Psoas muscle (tissue), 7 donors: ENCODE measurements at regions not wholly inside any gene's neighbourhood (a gene's known extent, or its start where the extent isn't known, plus 50 kb on each side); places are given as distances from the start of the nearest gene placed in this dataset.

Experiments
- ATAC-seq, 4 donors: fragments of 200-7000 bp; cut with Tn5 transposase; one replicate each; pipeline ENCODE4 v1.9.1; 2020; ENCODE audit warnings: moderate library complexity in 3 of 4, mild to moderate bottlenecking in 2 of 4
- DNase-seq, 2 donors: peaks; one replicate each; pipeline ENCODE4 v3.0.0-alpha.2; 2020
- H3K27ac ChIP-seq: fragments of 200-600 bp; one replicate; pipeline ENCODE4 v1.8.0; 2022
- H3K27me3 ChIP-seq, 3 donors: fragments of 200-600 bp in 1 of 3; one replicate each; pipeline versions ENCODE4 v1.6.1 to v1.8.0; 2013 to 2022; ENCODE audit warnings: low read length in 2 of 3, mild to moderate bottlenecking in 2 of 3, moderate library complexity in 1 of 3; ENCODE audit not compliant: insufficient read depth in 3 of 3
- H3K36me3 ChIP-seq, 2 donors: fragments of 200-600 bp in 1 of 2; one replicate each; pipeline versions ENCODE4 v1.6.1 to v1.8.0; 2013 to 2022; ENCODE audit warnings: low read depth in 1 of 2, mild to moderate bottlenecking in 1 of 2, moderate library complexity in 1 of 2; ENCODE audit not compliant: insufficient read depth in 1 of 2
- H3K4me1 ChIP-seq: fragments of 200-600 bp; one replicate; pipeline ENCODE4 v1.8.0; 2022
- H3K4me3 ChIP-seq: fragments of 200-600 bp; one replicate; pipeline ENCODE4 v1.8.0; 2022; ENCODE audit warnings: mild to moderate bottlenecking
- H3K9me3 ChIP-seq: fragments of 200-600 bp; one replicate; pipeline ENCODE4 v1.8.0; 2022
- WGBS, 3 donors: extraction: QIAGEN DNeasy Blood & Tissue Kit; methylation state at CpG; one replicate each; pipeline versions ENCODE4 v1.1.6 to v1.1.7; 2013; 5-methylcytosine and 5-hydroxymethylcytosine counted together
- intact Hi-C, 2 donors: fragments of 100-400 bp; cut with DNase I; formaldehyde crosslinking; loops; one replicate each; pipeline versions ENCODE4 v1.11.0 to v1.14.2; 2022
- TF ChIP-seq, protein P1 (sequence below): fragments of 200-600 bp; IDR thresholded peaks from one replicate; pipeline ENCODE4 v1.8.0; 2022; ENCODE audit warnings: antibody characterized with exemption
- donor health status: healthy with polysubstance abuse.
- donor health status: DM: no; HTN: no; CAD: no; lungs with moderate emphysema.
- donor health status: Bipolar disorder and iron deficiency.
- donor health status: healthy.
- donor health status: DM: yes; HTN: yes; CAD: no.
- donor health status: DM: no; HTN: no; CAD: no.
- donor health status: DM: yes; HTN: yes; CAD: no.

DNA sequence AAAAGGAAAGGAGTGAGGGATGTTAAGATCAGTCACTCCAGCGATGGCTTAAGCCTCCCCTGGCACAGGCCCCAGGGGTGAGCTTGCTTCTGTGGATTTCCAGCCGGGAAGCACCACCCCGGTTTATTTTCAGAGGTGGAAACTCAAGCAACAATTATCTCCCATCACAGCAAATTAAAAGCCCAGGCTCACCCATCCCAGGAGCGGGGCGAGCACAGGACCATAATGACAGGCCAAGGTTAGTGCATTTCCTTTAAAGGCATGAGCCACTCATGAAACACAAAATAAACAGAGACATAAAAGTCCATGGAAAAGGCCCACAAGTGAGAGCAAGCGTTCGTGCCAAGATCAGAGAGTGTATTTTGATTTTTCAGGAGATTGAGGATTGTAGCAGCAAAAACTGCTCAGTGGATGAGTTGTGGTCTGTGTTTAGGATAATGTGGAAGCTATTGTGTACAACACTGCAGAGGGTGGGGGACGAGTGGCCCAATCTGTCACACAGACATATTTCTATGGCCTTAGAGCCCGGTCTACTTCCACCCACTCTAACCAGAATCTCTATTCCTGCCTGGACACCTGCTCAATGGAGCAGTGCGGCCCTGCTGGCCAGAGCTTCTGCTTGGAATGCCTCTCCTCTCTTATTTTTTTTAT lies 111.4 kb upstream of the CDC42EP3 start:
- TF ChIP-seq, protein P1, sequence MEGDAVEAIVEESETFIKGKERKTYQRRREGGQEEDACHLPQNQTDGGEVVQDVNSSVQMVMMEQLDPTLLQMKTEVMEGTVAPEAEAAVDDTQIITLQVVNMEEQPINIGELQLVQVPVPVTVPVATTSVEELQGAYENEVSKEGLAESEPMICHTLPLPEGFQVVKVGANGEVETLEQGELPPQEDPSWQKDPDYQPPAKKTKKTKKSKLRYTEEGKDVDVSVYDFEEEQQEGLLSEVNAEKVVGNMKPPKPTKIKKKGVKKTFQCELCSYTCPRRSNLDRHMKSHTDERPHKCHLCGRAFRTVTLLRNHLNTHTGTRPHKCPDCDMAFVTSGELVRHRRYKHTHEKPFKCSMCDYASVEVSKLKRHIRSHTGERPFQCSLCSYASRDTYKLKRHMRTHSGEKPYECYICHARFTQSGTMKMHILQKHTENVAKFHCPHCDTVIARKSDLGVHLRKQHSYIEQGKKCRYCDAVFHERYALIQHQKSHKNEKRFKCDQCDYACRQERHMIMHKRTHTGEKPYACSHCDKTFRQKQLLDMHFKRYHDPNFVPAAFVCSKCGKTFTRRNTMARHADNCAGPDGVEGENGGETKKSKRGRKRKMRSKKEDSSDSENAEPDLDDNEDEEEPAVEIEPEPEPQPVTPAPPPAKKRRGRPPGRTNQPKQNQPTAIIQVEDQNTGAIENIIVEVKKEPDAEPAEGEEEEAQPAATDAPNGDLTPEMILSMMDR, result no peak
- Histone ChIP-seq H3K9me3 (peaks cover 1% of the 10 kb centered on the region), H3K4me1 (peaks cover 30% of the 10 kb centered on the region), H3K27me3 (no peaks in the 10 kb centered on the region), H3K4me3 (no peak overlapping the region), H3K36me3 (no peaks in the 10 kb centered on the region), H3K27ac (peak overlapping the region; percentile 73)
- 50 to 73% (median 55%) methylated on average over 10 of the region's 10 CpGs for WGBS, 3 donors
- peak in 2 of 4 donors; percentile 34 to 46 for ATAC-seq
- no peak for DNase-seq
- intact Hi-C loops, result no loop called here

DNA sequence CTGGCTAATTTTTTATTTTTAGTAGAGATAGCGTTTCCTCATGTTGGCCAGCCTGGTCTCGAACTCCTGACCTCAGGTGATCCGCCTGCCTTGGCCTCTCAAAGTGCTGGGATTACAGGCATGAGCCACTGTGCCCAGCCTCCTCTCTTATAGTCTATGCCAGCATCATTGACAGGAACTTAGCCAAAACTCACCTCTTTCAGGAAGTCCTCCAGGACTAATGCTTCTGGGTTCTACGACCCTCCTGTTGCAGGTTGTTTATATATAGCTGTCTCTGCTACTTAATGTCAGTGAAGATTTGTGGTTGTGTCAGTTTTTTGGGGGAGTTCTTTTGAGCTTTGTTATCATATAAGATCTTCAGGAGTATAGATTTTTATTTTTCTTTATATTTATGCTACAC lies 112.1 kb upstream of the CDC42EP3 start:
- TF ChIP-seq, protein P1, result no peak
- intact Hi-C loops, result no loop called here
- H3K4me1 ChIP-seq, result peaks cover 30% of the 10 kb centered on the region

DNA sequence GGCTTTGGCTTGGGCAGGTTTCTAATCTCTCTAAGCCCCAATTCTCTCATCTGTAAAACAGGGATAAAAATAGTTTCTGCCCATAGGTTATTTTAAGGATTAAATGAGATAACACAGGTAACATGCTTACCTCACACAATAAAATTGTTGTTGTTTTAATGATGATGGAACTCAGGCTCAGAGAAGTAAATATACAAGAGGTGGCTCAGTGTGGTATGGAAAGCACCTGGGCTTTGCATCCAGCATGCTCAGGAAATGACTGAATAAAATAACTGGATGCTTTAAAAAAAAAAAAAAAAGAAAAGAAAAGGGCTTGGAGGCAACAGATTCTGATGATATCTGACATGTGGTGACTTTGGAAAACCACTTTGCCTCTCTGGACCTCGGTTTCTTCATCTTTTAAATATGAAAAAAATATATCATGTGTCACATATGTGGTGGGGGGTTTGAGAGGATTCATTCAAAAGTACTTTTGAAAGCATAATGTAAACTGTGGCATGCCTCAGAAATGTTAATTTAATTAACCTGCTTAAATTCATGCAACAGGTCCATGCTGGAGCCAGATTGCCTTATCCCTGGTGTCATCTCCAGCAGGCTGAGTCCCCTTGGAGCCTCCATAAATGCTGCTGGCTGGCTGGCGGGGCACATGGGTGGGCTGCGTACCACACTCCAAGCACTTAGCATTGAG lies 112.8 kb upstream of the CDC42EP3 start:
- 88 to 92% (median 90%) methylated on average over 3 of the region's 3 CpGs for WGBS, 3 donors
- peaks cover 30% of the 10 kb centered on the region for H3K4me1 ChIP-seq
- TF ChIP-seq, protein P1, result no peak
- no peaks in the 10 kb centered on the region for H3K36me3 ChIP-seq
- H3K27me3 ChIP-seq, result no peaks in the 10 kb centered on the region
- intact Hi-C loops, result no loop called here
- ATAC-seq, result no peak
- no peak for DNase-seq
- no peak overlapping the region for H3K27ac ChIP-seq
- H3K9me3 ChIP-seq, result peaks cover 13% of the 10 kb centered on the region
- H3K4me3 ChIP-seq, result no peak overlapping the region

More for the DNA sequence above, 112.1 kb upstream of the CDC42EP3 start:
- 57 to 71% (median 62%) methylated on average over 4 of the region's 4 CpGs for WGBS, 3 donors
- DNase-seq (no peak), ATAC-seq (no peak)
- Histone ChIP-seq H3K36me3 (no peaks in the 10 kb centered on the region), H3K9me3 (peaks cover 8% of the 10 kb centered on the region), H3K4me3 (no peak overlapping the region), H3K27me3 (no peaks in the 10 kb centered on the region), H3K27ac (no peak overlapping the region)

DNA sequence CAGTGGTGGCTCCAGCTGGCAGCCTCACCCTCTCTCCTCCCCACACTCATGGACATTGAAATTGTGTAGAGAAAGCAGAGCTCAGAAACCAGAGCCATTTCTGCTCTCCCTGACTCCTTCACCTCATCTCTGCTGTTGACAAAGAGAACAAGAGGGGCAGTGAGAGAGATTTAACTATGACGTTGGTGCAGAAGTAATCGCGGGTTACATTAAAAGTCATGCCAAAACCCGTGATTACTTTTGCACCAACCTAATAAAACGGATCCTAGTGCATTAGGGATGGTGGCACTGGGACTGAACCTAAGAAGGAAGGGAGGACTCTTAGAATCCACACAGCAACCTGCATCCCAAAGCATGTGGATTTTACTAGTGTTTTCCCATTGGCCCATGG lies 113.3 kb upstream of the CDC42EP3 start:
- Histone ChIP-seq H3K4me1 (peaks cover 30% of the 10 kb centered on the region), H3K27ac (no peak overlapping the region), H3K4me3 (no peak overlapping the region), H3K36me3 (no peaks in the 10 kb centered on the region), H3K27me3 (no peaks in the 10 kb centered on the region), H3K9me3 (peaks cover 13% of the 10 kb centered on the region)
- TF ChIP-seq, protein P1, result no peak
- WGBS, 3 donors, result 81 to 91% (median 82%) methylated on average over 5 of the region's 5 CpGs
- DNase-seq, result no peak
- no peak for ATAC-seq
- intact Hi-C loops, result no loop called here
